Liver (tissue), 3 donors: ENCODE measurements at regions not wholly inside any gene's neighbourhood (a gene's known extent, or its start where the extent isn't known, plus 50 kb on each side); places are given as distances from the start of the nearest gene placed in this dataset.

Source experiments
- HNF4G ChIP-seq: IDR thresholded peaks from 2 replicates; pipeline ENCODE4 v1.6.1; 2016; ENCODE audit warnings: antibody characterized with exemption
- JUND ChIP-seq, 2 donors: IDR thresholded peaks; 2 replicates each; pipeline ENCODE4 v1.6.1; 2016; ENCODE audit warnings: antibody characterized with exemption in 2 of 2
- RAD21 ChIP-seq, 2 donors: IDR thresholded peaks; 2 replicates each; pipeline ENCODE4 v1.6.1; 2016; ENCODE audit warnings: antibody characterized with exemption in 2 of 2, mild to moderate bottlenecking in 2 of 2
- TAF1 ChIP-seq: conservative IDR thresholded peaks from 2 replicates; pipeline ENCODE4 v1.6.1; 2016; ENCODE audit warnings: antibody characterized with exemption, mild to moderate bottlenecking
- TF ChIP-seq, protein P1 (sequence below): IDR thresholded peaks from 2 replicates; pipeline ENCODE4 v1.6.1; 2016; ENCODE audit warnings: antibody characterized with exemption
- TF ChIP-seq, protein P2 (sequence below): fragments of 150-350 bp; IDR thresholded peaks from 2 replicates; pipeline ENCODE4 v1.5.1; 2017; ENCODE audit warnings: improper control_type of control experiment, low read depth, low read length; ENCODE audit not compliant: missing input control
- TF ChIP-seq, protein P3 (sequence below): IDR thresholded peaks from 2 replicates; pipeline ENCODE4 v1.6.1; 2016; ENCODE audit warnings: antibody characterized with exemption, mild to moderate bottlenecking
- donor health status: healthy.
- donor health status: healthy.

DNA sequence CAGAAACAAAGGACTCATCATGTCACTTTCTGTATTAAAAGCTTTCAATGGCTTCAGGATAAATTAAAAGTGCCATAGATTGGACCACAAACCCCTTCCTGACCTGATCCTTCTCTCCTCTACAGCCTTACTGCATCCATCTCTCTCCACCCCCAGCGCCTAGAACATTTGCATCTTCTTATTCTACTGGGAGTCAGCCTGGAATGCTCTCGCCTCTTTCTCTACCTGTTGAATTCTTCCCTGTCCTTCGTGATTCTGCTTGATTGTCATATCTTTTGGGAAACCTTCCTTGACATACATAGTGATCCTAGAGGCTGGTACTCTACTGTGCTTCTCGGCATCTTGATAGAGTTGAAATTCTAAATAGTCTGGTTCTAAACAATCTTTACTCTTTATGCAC is 332.0 kb upstream of the PBX1 start:
- TF ChIP-seq, protein P1, sequence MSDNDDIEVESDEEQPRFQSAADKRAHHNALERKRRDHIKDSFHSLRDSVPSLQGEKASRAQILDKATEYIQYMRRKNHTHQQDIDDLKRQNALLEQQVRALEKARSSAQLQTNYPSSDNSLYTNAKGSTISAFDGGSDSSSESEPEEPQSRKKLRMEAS = no peak
- TF ChIP-seq, protein P2, sequence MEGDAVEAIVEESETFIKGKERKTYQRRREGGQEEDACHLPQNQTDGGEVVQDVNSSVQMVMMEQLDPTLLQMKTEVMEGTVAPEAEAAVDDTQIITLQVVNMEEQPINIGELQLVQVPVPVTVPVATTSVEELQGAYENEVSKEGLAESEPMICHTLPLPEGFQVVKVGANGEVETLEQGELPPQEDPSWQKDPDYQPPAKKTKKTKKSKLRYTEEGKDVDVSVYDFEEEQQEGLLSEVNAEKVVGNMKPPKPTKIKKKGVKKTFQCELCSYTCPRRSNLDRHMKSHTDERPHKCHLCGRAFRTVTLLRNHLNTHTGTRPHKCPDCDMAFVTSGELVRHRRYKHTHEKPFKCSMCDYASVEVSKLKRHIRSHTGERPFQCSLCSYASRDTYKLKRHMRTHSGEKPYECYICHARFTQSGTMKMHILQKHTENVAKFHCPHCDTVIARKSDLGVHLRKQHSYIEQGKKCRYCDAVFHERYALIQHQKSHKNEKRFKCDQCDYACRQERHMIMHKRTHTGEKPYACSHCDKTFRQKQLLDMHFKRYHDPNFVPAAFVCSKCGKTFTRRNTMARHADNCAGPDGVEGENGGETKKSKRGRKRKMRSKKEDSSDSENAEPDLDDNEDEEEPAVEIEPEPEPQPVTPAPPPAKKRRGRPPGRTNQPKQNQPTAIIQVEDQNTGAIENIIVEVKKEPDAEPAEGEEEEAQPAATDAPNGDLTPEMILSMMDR = no peak
- TF ChIP-seq HNF4G (no peak), RAD21 (IDR thresholded peaks at IDR 0.05) (no peak), JUND (IDR thresholded peaks at IDR 0.05) (no peak), TAF1 (no peak)
- TF ChIP-seq, protein P3, sequence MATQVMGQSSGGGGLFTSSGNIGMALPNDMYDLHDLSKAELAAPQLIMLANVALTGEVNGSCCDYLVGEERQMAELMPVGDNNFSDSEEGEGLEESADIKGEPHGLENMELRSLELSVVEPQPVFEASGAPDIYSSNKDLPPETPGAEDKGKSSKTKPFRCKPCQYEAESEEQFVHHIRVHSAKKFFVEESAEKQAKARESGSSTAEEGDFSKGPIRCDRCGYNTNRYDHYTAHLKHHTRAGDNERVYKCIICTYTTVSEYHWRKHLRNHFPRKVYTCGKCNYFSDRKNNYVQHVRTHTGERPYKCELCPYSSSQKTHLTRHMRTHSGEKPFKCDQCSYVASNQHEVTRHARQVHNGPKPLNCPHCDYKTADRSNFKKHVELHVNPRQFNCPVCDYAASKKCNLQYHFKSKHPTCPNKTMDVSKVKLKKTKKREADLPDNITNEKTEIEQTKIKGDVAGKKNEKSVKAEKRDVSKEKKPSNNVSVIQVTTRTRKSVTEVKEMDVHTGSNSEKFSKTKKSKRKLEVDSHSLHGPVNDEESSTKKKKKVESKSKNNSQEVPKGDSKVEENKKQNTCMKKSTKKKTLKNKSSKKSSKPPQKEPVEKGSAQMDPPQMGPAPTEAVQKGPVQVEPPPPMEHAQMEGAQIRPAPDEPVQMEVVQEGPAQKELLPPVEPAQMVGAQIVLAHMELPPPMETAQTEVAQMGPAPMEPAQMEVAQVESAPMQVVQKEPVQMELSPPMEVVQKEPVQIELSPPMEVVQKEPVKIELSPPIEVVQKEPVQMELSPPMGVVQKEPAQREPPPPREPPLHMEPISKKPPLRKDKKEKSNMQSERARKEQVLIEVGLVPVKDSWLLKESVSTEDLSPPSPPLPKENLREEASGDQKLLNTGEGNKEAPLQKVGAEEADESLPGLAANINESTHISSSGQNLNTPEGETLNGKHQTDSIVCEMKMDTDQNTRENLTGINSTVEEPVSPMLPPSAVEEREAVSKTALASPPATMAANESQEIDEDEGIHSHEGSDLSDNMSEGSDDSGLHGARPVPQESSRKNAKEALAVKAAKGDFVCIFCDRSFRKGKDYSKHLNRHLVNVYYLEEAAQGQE = no peak
